Breast epithelium (tissue), 4 donors: ENCODE measurements at regions not wholly inside any gene's neighbourhood (a gene's known extent, or its start where the extent isn't known, plus 50 kb on each side); places are given as distances from the start of the nearest gene placed in this dataset.
"Not testable (repeated sequence)": the region's sequence is repeated elsewhere in the genome, so short reads cannot be mapped to it uniquely, and the experiment has no call there.

Experiments used
- DNase-seq, 2 donors: peaks; one replicate each; pipeline ENCODE4 v3.0.0-alpha.2; 2019; ENCODE audit warnings: low spot score in 2 of 2
- H3K27ac ChIP-seq, 2 donors: fragments of 200-600 bp; sonication (generic) in 1 of 2; one replicate each; pipeline ENCODE4 v1.5.1; 2016 to 2019; ENCODE audit warnings: mild to moderate bottlenecking in 1 of 2
- H3K27me3 ChIP-seq, 2 donors: fragments of 200-600 bp; sonication (generic) in 1 of 2; one replicate each; pipeline versions ENCODE4 v1.5.1 to v1.6.0; 2017 to 2019; ENCODE audit warnings: control low read depth in 1 of 2, mild to moderate bottlenecking in 1 of 2
- H3K36me3 ChIP-seq: fragments of 200-600 bp; one replicate; pipeline ENCODE4 v1.5.1; 2019
- H3K4me1 ChIP-seq, 2 donors: fragments of 200-600 bp; sonication (generic); one replicate each; pipeline ENCODE4 v1.5.1; 2016 to 2019; ENCODE audit warnings: control low read depth in 1 of 2
- H3K4me3 ChIP-seq, 3 donors: fragments of 200-600 bp; sonication (generic); 1 replicate in 2 of 3; 2 replicates in 1 of 3; pipeline ENCODE4 v1.5.1; 2016 to 2019; ENCODE audit warnings: mild to moderate bottlenecking in 3 of 3, moderate library complexity in 2 of 3
- H3K9me3 ChIP-seq, 2 donors: fragments of 200-600 bp; sonication (generic) in 1 of 2; one replicate each; pipeline ENCODE4 v1.5.1; 2016 to 2019; ENCODE audit warnings: control low read depth in 1 of 2
- CTCF ChIP-seq, 3 donors: fragments of 450-650 bp; IDR thresholded peaks; one replicate each; pipeline ENCODE4 v1.5.1; 2016 to 2017; ENCODE audit warnings: antibody characterized with exemption in 3 of 3, mild to moderate bottlenecking in 3 of 3, moderate library complexity in 3 of 3
- POLR2A ChIP-seq: fragments of 450-650 bp; IDR thresholded peaks from one replicate; pipeline ENCODE4 v1.6.1; 2016; ENCODE audit warnings: antibody characterized with exemption, mild to moderate bottlenecking, moderate library complexity
- POLR2AphosphoS5 ChIP-seq, 3 donors: sonication (generic); formaldehyde crosslinking; IDR thresholded peaks; one replicate each; pipeline ENCODE4 v1.6.1; 2017; ENCODE audit warnings: antibody characterized with exemption in 3 of 3
- intact Hi-C: fragments of 100-400 bp; cut with DNase I; formaldehyde crosslinking; loops from one replicate; pipeline ENCODE4 v1.15.1; 2023; ENCODE audit warnings: low total_unique reads

GRCh38 chr15:66872405-66872804 is 170.4 kb downstream of the SMAD6 start:
- TF ChIP-seq CTCF (IDR thresholded peaks at IDR 0.05) (no peak), POLR2A (no peak), POLR2AphosphoS5 (IDR thresholded peaks at IDR 0.05) (no peak)
- Histone ChIP-seq H3K27ac (no peak overlapping the region), H3K4me1 (no peaks in the 10 kb centered on the region), H3K4me3 (no peak overlapping the region), H3K36me3 (no peaks in the 10 kb centered on the region), H3K9me3 (no peaks in the 10 kb centered on the region), H3K27me3 (no peaks in the 10 kb centered on the region)
- intact Hi-C loops: no loop called here
- no peak for DNase-seq

GRCh38 chr15:66873331-66873730 is 171.3 kb downstream of the SMAD6 start:
- DNase-seq, intact Hi-C loops, H3K36me3 ChIP-seq, H3K27me3 ChIP-seq, H3K27ac ChIP-seq, H3K9me3 ChIP-seq, H3K4me3 ChIP-seq, H3K4me1 ChIP-seq: not testable (repeated sequence)

- no peak for DNase-seq
- H3K4me3 ChIP-seq: no peak overlapping the region
- no peaks in the 10 kb centered on the region for H3K4me1 ChIP-seq
- H3K36me3 ChIP-seq: no peaks in the 10 kb centered on the region
- no peaks in the 10 kb centered on the region for H3K9me3 ChIP-seq
- no peak overlapping the region for H3K27ac ChIP-seq
- no peaks in the 10 kb centered on the region for H3K27me3 ChIP-seq
- intact Hi-C loops: no loop called here
- TF ChIP-seq CTCF (IDR thresholded peaks at IDR 0.05) (no peak), POLR2A (no peak), POLR2AphosphoS5 (IDR thresholded peaks at IDR 0.05) (no peak)
These were observed 171.8 kb downstream of the SMAD6 start for GRCh38 chr15:66873856-66874255.

- H3K27ac ChIP-seq: no peak overlapping the region
- intact Hi-C loops: no loop called here
- H3K4me1 ChIP-seq: no peaks in the 10 kb centered on the region
- H3K36me3 ChIP-seq: no peaks in the 10 kb centered on the region
- H3K27me3 ChIP-seq: no peaks in the 10 kb centered on the region
- DNase-seq: no peak
- no peak overlapping the region for H3K4me3 ChIP-seq
- TF ChIP-seq POLR2AphosphoS5 (IDR thresholded peaks at IDR 0.05) (no peak), POLR2A (no peak), CTCF (IDR thresholded peaks at IDR 0.05) (no peak)
- H3K9me3 ChIP-seq: no peaks in the 10 kb centered on the region
These were observed 173.8 kb downstream of the SMAD6 start for GRCh38 chr15:66875588-66876420.

GRCh38 chr15:66876421-66876730 is 174.3 kb downstream of the SMAD6 start:
- H3K4me3 ChIP-seq: no peak overlapping the region
- DNase-seq: no peak
- no peak overlapping the region for H3K27ac ChIP-seq
- TF ChIP-seq CTCF (IDR thresholded peaks at IDR 0.05) (no peak), POLR2A (no peak), POLR2AphosphoS5 (IDR thresholded peaks at IDR 0.05) (no peak)
- H3K4me1 ChIP-seq: no peaks in the 10 kb centered on the region
- no peaks in the 10 kb centered on the region for H3K27me3 ChIP-seq
- intact Hi-C loops: no loop called here
- no peaks in the 10 kb centered on the region for H3K36me3 ChIP-seq
- H3K9me3 ChIP-seq: no peaks in the 10 kb centered on the region
